H1 (cell line): ENCODE measurements at regions not wholly inside any gene's neighbourhood (a gene's known extent, or its start where the extent isn't known, plus 50 kb on each side); places are given as distances from the start of the nearest gene placed in this dataset.
A peak's percentile ranks its signal among the peaks of the same experiment; 100 is the strongest.

Source experiments
- CTCF ChIA-PET: fragments of 300-600 bp; sonication (Branson Sonifier 250); formaldehyde crosslinking; loops from one replicate; lab custom pipeline; 2021; ENCODE audit not compliant: partially characterized antibody; lab: Charles Lee
- POLR2A ChIA-PET: fragments of 300-600 bp; sonication (Branson Sonifier 250); formaldehyde crosslinking; loops from one replicate; lab custom pipeline; 2021; ENCODE audit warnings: inconsistent platforms; ENCODE audit not compliant: partially characterized antibody; lab: Charles Lee
- DNase-seq, 2 experiments: peaks; one replicate each; pipeline versions ENCODE4 v3.0.0 to v3.0.0-alpha.2; 2010 to 2022; ENCODE audit warnings: low spot score in 2 of 2, low read depth in 1 of 2, mixed read lengths in 1 of 2
- FAIRE-seq: peaks from 2 replicates; lab custom pipeline; 2011; peaks lifted over from hg19 to GRCh38; lab: Jason Lieb, UNC
- H2AFZ ChIP-seq: 2 replicates; pipeline ENCODE4 v1.8.1; 2012; ENCODE audit warnings: low read length, inconsistent platforms
- H2AK5ac ChIP-seq: 2 replicates; pipeline ENCODE4 v1.6.1; 2013; ENCODE audit warnings: low read depth, low read length
- H2BK120ac ChIP-seq: replicated peaks from 2 replicates; pipeline ENCODE3; 2013; ENCODE audit warnings: low read depth, low read length, inconsistent platforms
- H2BK12ac ChIP-seq: 2 replicates; pipeline ENCODE4 v1.6.1; 2013; ENCODE audit warnings: low read depth, low read length
- H2BK15ac ChIP-seq: 2 replicates; pipeline ENCODE4 v1.6.1; 2013; ENCODE audit warnings: low read length
- H2BK20ac ChIP-seq: 2 replicates; pipeline ENCODE4 v1.6.1; 2013; ENCODE audit warnings: low read length
- H2BK5ac ChIP-seq: 2 replicates; pipeline ENCODE4 v1.6.1; 2013; ENCODE audit warnings: low read depth, low read length
- H3K14ac ChIP-seq: 2 replicates; pipeline ENCODE4 v1.6.1; 2013; ENCODE audit warnings: inconsistent platforms; ENCODE audit not compliant: insufficient read length
- H3K18ac ChIP-seq: 2 replicates; pipeline ENCODE4 v1.6.1; 2013; ENCODE audit warnings: low read length; ENCODE audit errors: extremely low read depth
- H3K23ac ChIP-seq: 2 replicates; pipeline ENCODE4 v1.6.1; 2013; ENCODE audit warnings: inconsistent platforms; ENCODE audit not compliant: insufficient read length
- H3K23me2 ChIP-seq: 2 replicates; pipeline ENCODE4 v1.6.1; 2013; ENCODE audit warnings: low read depth, low read length
- H3K27ac ChIP-seq: 2 replicates; pipeline ENCODE4 v1.6.1; 2011; ENCODE audit warnings: low read depth, low read length, inconsistent platforms
- H3K27me3 ChIP-seq, 4 experiments: replicated peaks in 1 of 4; 1 replicate in 1 of 4; 2 replicates in 3 of 4; pipeline versions ENCODE4 v1.6.1 to v1.8.1; 2011 to 2013; ENCODE audit warnings: low read length in 3 of 4, mild to moderate bottlenecking in 3 of 4, inconsistent platforms in 2 of 4, mixed read lengths in 2 of 4, moderate library complexity in 1 of 4; ENCODE audit not compliant: control insufficient read depth in 3 of 4, insufficient read depth in 3 of 4; ENCODE audit errors: extremely low read depth in 1 of 4
- H3K36me3 ChIP-seq, 4 experiments: 2 replicates each; pipeline versions ENCODE4 v1.6.1 to v1.8.1; 2011 to 2013; ENCODE audit warnings: mild to moderate bottlenecking in 4 of 4, low read length in 3 of 4, moderate library complexity in 2 of 4, control low read depth in 1 of 4, inconsistent platforms in 1 of 4; ENCODE audit not compliant: insufficient read depth in 4 of 4, control insufficient read depth in 2 of 4
- H3K4ac ChIP-seq: replicated peaks from 2 replicates; pipeline ENCODE3; 2013; ENCODE audit warnings: low read length, low read depth, mixed read lengths, inconsistent platforms; ENCODE audit not compliant: insufficient read length
- H3K4me1 ChIP-seq, 4 experiments: replicated peaks in 1 of 4; 1 replicate in 1 of 4; 2 replicates in 3 of 4; pipeline versions ENCODE4 v1.6.1 to v1.8.1; 2011 to 2013; ENCODE audit warnings: low read length in 3 of 4, inconsistent platforms in 2 of 4, mixed read lengths in 1 of 4; ENCODE audit not compliant: insufficient read depth in 4 of 4, control insufficient read depth in 3 of 4
- H3K4me2 ChIP-seq, 2 experiments: 2 replicates each; pipeline versions ENCODE4 v1.6.1 to v1.8.1; 2011 to 2013; ENCODE audit warnings: low read depth in 2 of 2, low read length in 2 of 2, control low read depth in 1 of 2, inconsistent platforms in 1 of 2, mild to moderate bottlenecking in 1 of 2; ENCODE audit not compliant: insufficient read depth in 1 of 2
- H3K4me3 ChIP-seq, 4 experiments: fragments of 200-600, 300-600 bp in 1 of 4; sonication (generic), shearing (Covaris generic), sonication (Bioruptor Twin) in 1 of 4; 2 replicates each; pipeline versions ENCODE4 v1.5.1 to v1.8.1; 2011 to 2016; ENCODE audit warnings: low read length in 4 of 4, low read depth in 3 of 4, control low read depth in 2 of 4, inconsistent platforms in 2 of 4, mild to moderate bottlenecking in 2 of 4, mixed read lengths in 1 of 4, moderate library complexity in 1 of 4; ENCODE audit not compliant: insufficient read depth in 2 of 4; ENCODE audit errors: extremely low read depth in 1 of 4
- H3K56ac ChIP-seq: replicated peaks from 2 replicates; pipeline ENCODE3; 2013; ENCODE audit warnings: low read depth, mild to moderate bottlenecking, mixed read lengths, low read length, inconsistent platforms; ENCODE audit not compliant: insufficient read length
- H3K79me1 ChIP-seq: 2 replicates; pipeline ENCODE4 v1.6.1; 2013; ENCODE audit warnings: low read depth, low read length, control low read depth
- H3K79me2 ChIP-seq, 2 experiments: 2 replicates each; pipeline versions ENCODE4 v1.6.1 to v1.8.1; 2012 to 2013; ENCODE audit warnings: low read length in 2 of 2, mild to moderate bottlenecking in 2 of 2, inconsistent platforms in 1 of 2; ENCODE audit not compliant: insufficient read depth in 2 of 2, control insufficient read depth in 1 of 2
- H3K9ac ChIP-seq, 4 experiments: replicated peaks in 1 of 4; 1 replicate in 1 of 4; 2 replicates in 3 of 4; pipeline versions ENCODE4 v1.6.1 to v1.8.1; 2011 to 2013; ENCODE audit warnings: low read depth in 3 of 4, low read length in 3 of 4, control low read depth in 2 of 4, mild to moderate bottlenecking in 2 of 4, moderate library complexity in 2 of 4, inconsistent platforms in 1 of 4; ENCODE audit errors: extremely low read depth in 1 of 4
- H3K9me3 ChIP-seq, 2 experiments: 2 replicates each; pipeline versions ENCODE4 v1.6.1 to v1.8.1; 2012 to 2013; ENCODE audit warnings: mild to moderate bottlenecking in 2 of 2, moderate library complexity in 2 of 2, control low read depth in 1 of 2, inconsistent platforms in 1 of 2, low read depth in 1 of 2, low read length in 1 of 2, mixed read lengths in 1 of 2; ENCODE audit not compliant: insufficient read depth in 2 of 2
- H4K20me1 ChIP-seq, 2 experiments: replicated peaks in 1 of 2; 2 replicates each; pipeline versions ENCODE3 to v1.8.1; 2011 to 2013; ENCODE audit warnings: inconsistent platforms in 2 of 2, low read length in 2 of 2, mild to moderate bottlenecking in 1 of 2; ENCODE audit not compliant: insufficient read depth in 2 of 2, control insufficient read depth in 1 of 2
- H4K5ac ChIP-seq: 2 replicates; pipeline ENCODE4 v1.6.1; 2013; ENCODE audit warnings: low read length, low read depth, mixed read lengths, inconsistent platforms; ENCODE audit not compliant: insufficient read length
- H4K8ac ChIP-seq: 2 replicates; pipeline ENCODE4 v1.8.0; 2013; ENCODE audit warnings: mild to moderate bottlenecking, moderate library complexity, low read length, inconsistent platforms; ENCODE audit not compliant: insufficient read depth; ENCODE audit errors: extremely low read depth
- H4K91ac ChIP-seq: replicated peaks from 2 replicates; pipeline ENCODE3; 2013; ENCODE audit warnings: low read length, mixed read lengths, inconsistent platforms; ENCODE audit not compliant: insufficient read length
- BACH1 ChIP-seq: IDR thresholded peaks from 2 replicates; pipeline ENCODE4 v1.6.1; 2012; ENCODE audit warnings: low read length, improper control_type of control experiment
- CBX8 ChIP-seq: fragments of 300-800, 300-1000 bp; sonication (generic); IDR thresholded peaks from 2 replicates; pipeline ENCODE4 v1.7.1; 2016; ENCODE audit warnings: low read depth, low read length, borderline replicate concordance
- CHD1 ChIP-seq: IDR thresholded peaks from 2 replicates; pipeline ENCODE4 v1.6.1; 2012; ENCODE audit warnings: low read depth, low read length, improper control_type of control experiment
- CTBP2 ChIP-seq: IDR thresholded peaks from 2 replicates; pipeline ENCODE4 v1.7.0; 2011; ENCODE audit warnings: borderline replicate concordance, mild to moderate bottlenecking, moderate library complexity, mixed read lengths, low read length; ENCODE audit not compliant: insufficient read depth, insufficient read length
- E2F6 ChIP-seq: IDR thresholded peaks from 2 replicates; pipeline ENCODE4 v1.6.1; 2012; ENCODE audit warnings: inconsistent platforms
- GTF2F1 ChIP-seq: IDR thresholded peaks from 2 replicates; pipeline ENCODE4 v1.6.1; 2012; ENCODE audit warnings: low read depth, low read length, improper control_type of control experiment, borderline replicate concordance
- KDM5A ChIP-seq: fragments of 200-600 bp; IDR thresholded peaks from 2 replicates; pipeline ENCODE4 v1.7.1; 2012; ENCODE audit warnings: mild to moderate bottlenecking, low read length, inconsistent platforms, mixed read lengths
- POU5F1 ChIP-seq: IDR thresholded peaks from 2 replicates; pipeline ENCODE4 v1.6.1; 2011; ENCODE audit warnings: low read depth, mild to moderate bottlenecking, low read length, moderate library complexity
- RFX5 ChIP-seq: IDR thresholded peaks from 2 replicates; pipeline ENCODE4 v1.6.1; 2011; ENCODE audit warnings: low read depth, low read length, improper control_type of control experiment, borderline replicate concordance
- SAP30 ChIP-seq: fragments of 300-600 bp; sonication (generic); IDR thresholded peaks from 2 replicates; pipeline ENCODE4 v1.7.1; 2012; ENCODE audit warnings: low read length, moderate library complexity, mild to moderate bottlenecking, inconsistent platforms; ENCODE audit not compliant: insufficient read depth, insufficient replicate concordance
- TAF1 ChIP-seq: IDR thresholded peaks from 2 replicates; pipeline ENCODE4 v1.6.1; 2011; ENCODE audit warnings: mild to moderate bottlenecking, low read depth, low read length
- TAF7 ChIP-seq: optimal IDR thresholded peaks from 2 replicates; pipeline ENCODE3; 2011; ENCODE audit warnings: low read depth, mild to moderate bottlenecking, inconsistent platforms, low read length, moderate library complexity, borderline replicate concordance
- TCF12 ChIP-seq: IDR thresholded peaks from 2 replicates; pipeline ENCODE4 v1.6.1; 2011; ENCODE audit warnings: low read depth, mild to moderate bottlenecking, low read length

DNA sequence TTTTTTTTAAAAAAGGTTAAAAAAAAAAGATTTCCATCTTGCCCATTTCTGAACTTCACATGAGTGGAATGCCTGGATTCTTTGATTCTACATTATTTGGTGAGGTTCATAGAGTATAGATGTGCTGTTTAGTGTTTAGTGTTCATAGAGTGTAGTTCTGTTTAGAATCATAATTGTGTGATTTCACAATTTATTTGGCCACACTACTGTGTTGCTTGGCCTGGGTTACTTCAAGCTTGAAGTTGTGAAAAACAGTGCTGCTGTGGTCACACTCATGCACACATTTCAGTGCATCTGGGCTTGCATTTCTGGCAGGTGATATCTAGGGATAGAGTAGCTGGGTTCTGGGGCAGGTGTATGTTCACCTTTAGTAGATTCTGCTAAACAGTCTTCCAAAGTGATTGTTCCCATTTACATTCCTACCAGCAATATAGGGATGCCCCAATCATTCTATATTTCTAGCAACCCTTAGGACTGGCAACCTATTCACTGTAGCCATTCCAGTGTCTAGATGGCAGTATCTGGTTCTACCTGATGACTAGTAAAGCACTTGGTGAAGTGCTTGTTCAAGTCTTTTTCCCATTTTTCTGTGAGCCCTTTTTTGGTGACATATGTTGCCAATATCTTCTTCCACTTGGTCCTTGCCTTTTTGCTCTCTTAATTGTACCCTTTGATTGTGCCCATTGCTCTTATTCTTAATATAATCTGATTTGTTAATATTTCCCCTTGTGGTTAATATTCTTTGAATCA lies 50.6 kb upstream of the RBFOX3 start:
- H4K91ac ChIP-seq = no peak overlapping the region
- no peaks in the 10 kb centered on the region for H3K79me2 ChIP-seq
- no peak overlapping the region for H2BK15ac ChIP-seq
- H2AFZ ChIP-seq = no peak overlapping the region
- H3K27ac ChIP-seq = no peak overlapping the region
- ChIA-PET CTCF (interaction anchor here (0.7 to 4.4 kb wide), 7 partner anchors 9 to 300 kb away, joined by 3 to 28 read pairs (median 3); no protein-coding TSS in a partner anchor), POLR2A (no interaction called here)
- H3K56ac ChIP-seq = no peak overlapping the region
- no peak overlapping the region for H3K4ac ChIP-seq
- TF ChIP-seq CHD1 = no peak
- no peak for TF ChIP-seq GTF2F1
- TF ChIP-seq RFX5 = no peak
- no peak for TF ChIP-seq CBX8
- no peak for TF ChIP-seq TAF1
- no peak for TF ChIP-seq KDM5A
- TF ChIP-seq TCF12 = no peak
- no peak for TF ChIP-seq CTBP2
- TF ChIP-seq POU5F1 = no peak
- no peak for TF ChIP-seq BACH1
- no peak for TF ChIP-seq TAF7
- no peak for TF ChIP-seq SAP30
- TF ChIP-seq E2F6 = no peak
- no peak overlapping the region for H3K14ac ChIP-seq
- H4K8ac ChIP-seq = no peak overlapping the region
- H3K18ac ChIP-seq = no peak overlapping the region
- no peaks in the 10 kb centered on the region for H3K36me3 ChIP-seq
- H3K79me1 ChIP-seq = no peaks in the 10 kb centered on the region
- no peak overlapping the region for H2AK5ac ChIP-seq
- H2BK120ac ChIP-seq = no peak overlapping the region
- no peaks in the 10 kb centered on the region for H4K20me1 ChIP-seq
- no peaks in the 10 kb centered on the region; the same call in 1 of the 2 replicates for H3K23me2 ChIP-seq
- peaks cover 7 to 13% of the 10 kb centered on the region in 2 experiments for H3K9me3 ChIP-seq
- H3K4me3 ChIP-seq = no peak overlapping the region
- H3K27me3 ChIP-seq = no peaks in the 10 kb centered on the region; a peak in 2 of 7 replicates
- peaks cover 5 to 7% (median 6%) of the 10 kb centered on the region in 4 experiments; a peak in 6 of 7 replicates for H3K4me1 ChIP-seq
- no peak overlapping the region for H3K4me2 ChIP-seq
- DNase-seq = peak in 1 of 2 experiments; percentile 8
- H2BK12ac ChIP-seq = no peak overlapping the region
- no peak overlapping the region for H2BK5ac ChIP-seq
- no peak overlapping the region for H3K9ac ChIP-seq
- no peak overlapping the region for H3K23ac ChIP-seq
- FAIRE-seq = no peak
- no peak overlapping the region for H2BK20ac ChIP-seq
- no peak overlapping the region for H4K5ac ChIP-seq
